ENCODE measurements at regions not wholly inside any gene's neighbourhood (a gene's known extent, or its start where the extent isn't known, plus 50 kb on each side); places are given as distances from the start of the nearest gene placed in this dataset.
A peak's percentile ranks its signal among the peaks of the same experiment; 100 is the strongest.

- Mint-ChIP-seq H3K27ac (no peak overlapping the region), H3K4me1 (no peaks in the 10 kb centered on the region), H3K9me3 (no peaks in the 10 kb centered on the region), H3K4me3 (no peak overlapping the region), H3K36me3 (ENCODE audit: low read depth) (no peaks in the 10 kb centered on the region), H3K27me3 (ENCODE audit: low read depth) (peaks cover 4% of the 10 kb centered on the region)
- TF ChIP-seq, protein P1, sequence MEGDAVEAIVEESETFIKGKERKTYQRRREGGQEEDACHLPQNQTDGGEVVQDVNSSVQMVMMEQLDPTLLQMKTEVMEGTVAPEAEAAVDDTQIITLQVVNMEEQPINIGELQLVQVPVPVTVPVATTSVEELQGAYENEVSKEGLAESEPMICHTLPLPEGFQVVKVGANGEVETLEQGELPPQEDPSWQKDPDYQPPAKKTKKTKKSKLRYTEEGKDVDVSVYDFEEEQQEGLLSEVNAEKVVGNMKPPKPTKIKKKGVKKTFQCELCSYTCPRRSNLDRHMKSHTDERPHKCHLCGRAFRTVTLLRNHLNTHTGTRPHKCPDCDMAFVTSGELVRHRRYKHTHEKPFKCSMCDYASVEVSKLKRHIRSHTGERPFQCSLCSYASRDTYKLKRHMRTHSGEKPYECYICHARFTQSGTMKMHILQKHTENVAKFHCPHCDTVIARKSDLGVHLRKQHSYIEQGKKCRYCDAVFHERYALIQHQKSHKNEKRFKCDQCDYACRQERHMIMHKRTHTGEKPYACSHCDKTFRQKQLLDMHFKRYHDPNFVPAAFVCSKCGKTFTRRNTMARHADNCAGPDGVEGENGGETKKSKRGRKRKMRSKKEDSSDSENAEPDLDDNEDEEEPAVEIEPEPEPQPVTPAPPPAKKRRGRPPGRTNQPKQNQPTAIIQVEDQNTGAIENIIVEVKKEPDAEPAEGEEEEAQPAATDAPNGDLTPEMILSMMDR (IDR thresholded peaks at IDR 0.05; ENCODE audit: unreplicated experiment in 3 of 3) = no peak
These were observed 76.4 kb upstream of the MBIP start for GRCh38 chr14:36396798-36397197.

- no peaks in the 10 kb centered on the region for H3K9me3 Mint-ChIP-seq
- H3K27me3 Mint-ChIP-seq (ENCODE audit: low read depth) = peaks cover 4% of the 10 kb centered on the region
- H3K36me3 Mint-ChIP-seq (ENCODE audit: low read depth) = no peaks in the 10 kb centered on the region
These were observed 74.2 kb upstream of the MBIP start for GRCh38 chr14:36394593-36394992.

GRCh38 chr14:36390718-36391117 lies 70.3 kb upstream of the MBIP start:
- Mint-ChIP-seq H3K4me3 (no peak overlapping the region), H3K36me3 (ENCODE audit: low read depth) (no peaks in the 10 kb centered on the region), H3K4me1 (no peaks in the 10 kb centered on the region), H3K27ac (no peak overlapping the region), H3K9me3 (no peaks in the 10 kb centered on the region), H3K27me3 (ENCODE audit: low read depth) (peaks cover 4% of the 10 kb centered on the region)
- TF ChIP-seq, protein P1 (IDR thresholded peaks at IDR 0.05; ENCODE audit: unreplicated experiment in 3 of 3) = no peak

More at GRCh38 chr14:36394593-36394992, 74.2 kb upstream of the MBIP start:
- TF ChIP-seq, protein P1 (IDR thresholded peaks at IDR 0.05; ENCODE audit: unreplicated experiment in 3 of 3) = no peak
- Mint-ChIP-seq H3K4me3 (no peak overlapping the region), H3K27ac (no peak overlapping the region), H3K4me1 (no peaks in the 10 kb centered on the region)

DNA sequence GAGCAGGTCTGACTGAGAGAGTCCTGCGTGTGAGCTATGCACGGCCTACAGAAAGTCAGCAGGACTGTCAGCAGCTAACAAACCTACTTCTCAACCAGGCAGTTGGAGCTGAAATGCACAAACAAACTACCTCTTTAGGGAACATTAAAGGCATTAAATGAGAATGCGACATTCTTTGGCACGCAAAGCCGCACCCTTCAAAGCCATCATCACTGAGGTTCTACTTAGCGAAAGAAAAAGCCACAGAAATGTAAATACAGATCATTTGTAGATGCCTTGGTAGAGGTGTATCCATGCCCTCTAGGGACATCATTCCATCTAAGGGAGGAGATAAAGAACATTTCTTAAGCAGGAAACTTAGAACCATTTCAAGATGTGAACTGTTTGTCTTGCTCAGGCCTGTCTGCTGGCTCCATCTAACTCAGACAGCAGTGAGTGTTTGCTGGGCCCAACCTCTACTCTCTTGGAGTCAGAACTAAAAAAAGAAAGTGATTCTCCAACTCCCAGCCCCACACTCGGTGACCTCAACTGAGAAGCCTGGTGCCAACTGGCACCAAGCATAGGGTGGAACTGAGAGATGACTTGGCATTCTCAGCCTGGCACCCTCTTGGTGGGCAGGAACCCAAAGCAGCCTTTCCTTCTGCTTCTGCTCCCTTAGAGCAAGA lies 63.5 kb upstream of the MBIP start:
- no peaks in the 10 kb centered on the region for H3K4me1 Mint-ChIP-seq
- no peak overlapping the region for H3K27ac Mint-ChIP-seq
- H3K9me3 Mint-ChIP-seq = no peaks in the 10 kb centered on the region
- no peak overlapping the region for H3K4me3 Mint-ChIP-seq
- TF ChIP-seq, protein P1 (IDR thresholded peaks at IDR 0.05; ENCODE audit: unreplicated experiment in 3 of 3) = no peak
- H3K27me3 Mint-ChIP-seq (ENCODE audit: low read depth) = peaks cover 5% of the 10 kb centered on the region
- H3K36me3 Mint-ChIP-seq (ENCODE audit: low read depth) = no peaks in the 10 kb centered on the region

- Mint-ChIP-seq H3K27me3 (ENCODE audit: low read depth) (no peaks in the 10 kb centered on the region), H3K36me3 (ENCODE audit: low read depth) (no peaks in the 10 kb centered on the region), H3K27ac (no peak overlapping the region), H3K4me1 (no peaks in the 10 kb centered on the region), H3K4me3 (no peak overlapping the region), H3K9me3 (no peaks in the 10 kb centered on the region)
- TF ChIP-seq, protein P1 (IDR thresholded peaks at IDR 0.05; ENCODE audit: unreplicated experiment in 3 of 3) = peak; percentile 71 to 77 (median 75)
These were observed 53.7 kb upstream of the MBIP start for GRCh38 chr14:36373982-36374673.
